GM21390 (cell line): ENCODE measurements at regions not wholly inside any gene's neighbourhood (a gene's known extent, or its start where the extent isn't known, plus 50 kb on each side); places are given as distances from the start of the nearest gene placed in this dataset.
"Not testable (repeated sequence)": the region's sequence is repeated elsewhere in the genome, so short reads cannot be mapped to it uniquely, and the experiment has no call there.

Experiments used
- ATAC-seq: cut with Tn5 transposase; IDR thresholded peaks from one replicate; pipeline ENCODE4 v1.9.1; 2021; ENCODE audit not compliant: unreplicated experiment

- no peak for ATAC-seq
Measured at GRCh38 chr2:167844714-167845530, 402.5 kb downstream of the STK39 start.

- no peak for ATAC-seq
Measured at GRCh38 chr2:167843657-167844056, 403.7 kb downstream of the STK39 start.

- ATAC-seq: no peak
Measured at GRCh38 chr2:167843217-167843616, 404.2 kb downstream of the STK39 start.

GRCh38 chr2:167842047-167842446 lies 405.3 kb downstream of the STK39 start:
- no peak for ATAC-seq

- ATAC-seq: not testable (repeated sequence)
Measured at GRCh38 chr2:167835290-167835689, 412.1 kb downstream of the STK39 start.

GRCh38 chr2:167834707-167835106 lies 412.7 kb downstream of the STK39 start:
- no peak for ATAC-seq

GRCh38 chr2:167833294-167833693 lies 414.1 kb downstream of the STK39 start:
- ATAC-seq: no peak

- no peak for ATAC-seq
Measured at GRCh38 chr2:167832868-167833287, 414.5 kb downstream of the STK39 start.

GRCh38 chr2:167827352-167828097 lies 419.9 kb downstream of the STK39 start:
- no peak for ATAC-seq

GRCh38 chr2:167826906-167827305 lies 420.5 kb downstream of the STK39 start:
- ATAC-seq: no peak

- no peak for ATAC-seq
Measured at GRCh38 chr2:167825664-167826063, 421.7 kb downstream of the STK39 start.

GRCh38 chr2:167822690-167823465 lies 424.5 kb downstream of the STK39 start:
- no peak for ATAC-seq

GRCh38 chr2:167820488-167820887 lies 426.9 kb downstream of the STK39 start:
- no peak for ATAC-seq

- ATAC-seq: no peak
Measured at GRCh38 chr2:167818521-167818920, 428.9 kb downstream of the STK39 start.

- no peak for ATAC-seq
Measured at GRCh38 chr2:167817908-167818307, 429.5 kb downstream of the STK39 start.

GRCh38 chr2:167817422-167817821 lies 430.0 kb downstream of the STK39 start:
- no peak for ATAC-seq

- no peak for ATAC-seq
Measured at GRCh38 chr2:167816874-167817290, 430.5 kb downstream of the STK39 start.

GRCh38 chr2:167814881-167815718 lies 432.3 kb downstream of the STK39 start:
- ATAC-seq: no peak

- ATAC-seq: not testable (repeated sequence)
Measured at GRCh38 chr2:167814482-167814880, 432.9 kb downstream of the STK39 start.

- ATAC-seq: not testable (repeated sequence)
Measured at GRCh38 chr2:167809799-167810198, 437.6 kb downstream of the STK39 start.
